Smooth muscle cell (in vitro differentiated cells): ENCODE measurements at regions not wholly inside any gene's neighbourhood (a gene's known extent, or its start where the extent isn't known, plus 50 kb on each side); places are given as distances from the start of the nearest gene placed in this dataset.

Experiments used
- DNase-seq: peaks from one replicate; lab custom pipeline; 2025; ENCODE audit not compliant: unreplicated experiment; lab: John Stamatoyannopoulos, UW
- H2AFZ ChIP-seq: fragments of 200-600 bp; sonication (generic); 2 replicates; pipeline ENCODE4 v1.6.0; 2016; ENCODE audit warnings: antibody characterized with exemption, low read depth, mild to moderate bottlenecking
- H3F3A ChIP-seq: fragments of 200-600 bp; sonication (generic); 2 replicates; pipeline ENCODE4 v1.6.0; 2017; ENCODE audit warnings: antibody characterized with exemption, low read depth
- H3K27ac ChIP-seq: fragments of 200-600 bp; sonication (generic); 2 replicates; pipeline ENCODE4 v1.5.1; 2016; ENCODE audit warnings: low read depth, mild to moderate bottlenecking
- H3K27me3 ChIP-seq: fragments of 200-600 bp; sonication (generic); 2 replicates; pipeline ENCODE4 v1.6.1; 2016; ENCODE audit warnings: low read depth, mild to moderate bottlenecking
- H3K36me3 ChIP-seq: fragments of 200-600 bp; sonication (generic); 2 replicates; pipeline ENCODE4 v1.5.1; 2016; ENCODE audit warnings: low read depth
- H3K4me1 ChIP-seq: fragments of 200-600 bp; sonication (generic); 2 replicates; pipeline ENCODE4 v1.5.1; 2016; ENCODE audit warnings: low read depth
- H3K4me2 ChIP-seq: fragments of 200-600 bp; sonication (generic); 2 replicates; pipeline ENCODE4 v1.6.0; 2016; ENCODE audit warnings: mild to moderate bottlenecking
- H3K4me3 ChIP-seq: fragments of 200-600 bp; sonication (generic); 2 replicates; pipeline ENCODE4 v1.5.1; 2016; ENCODE audit warnings: mild to moderate bottlenecking
- H3K79me2 ChIP-seq: fragments of 200-600 bp; sonication (generic); 2 replicates; pipeline ENCODE4 v1.6.0; 2016; ENCODE audit warnings: low read depth, mild to moderate bottlenecking
- H3K9ac ChIP-seq: fragments of 200-600 bp; sonication (generic); 2 replicates; pipeline ENCODE4 v1.6.0; 2016; ENCODE audit warnings: low read depth
- H3K9me3 ChIP-seq: fragments of 200-600 bp; sonication (generic); replicated peaks from 2 replicates; pipeline ENCODE4 v1.5.1; 2016; ENCODE audit warnings: low read depth
- H4K20me1 ChIP-seq: fragments of 200-600 bp; sonication (generic); 2 replicates; pipeline ENCODE4 v1.6.0; 2016; ENCODE audit warnings: low read depth
- CTCF ChIP-seq: fragments of 200-600 bp; sonication (generic); IDR thresholded peaks from 2 replicates; pipeline ENCODE4 v1.5.1; 2017; ENCODE audit warnings: borderline replicate concordance, mild to moderate bottlenecking, antibody characterized with exemption; ENCODE audit not compliant: insufficient read depth, poor library complexity, severe bottlenecking
- WGBS: methylation state at CpG from one replicate; pipeline ENCODE4 v1.1.7; 2016; ENCODE audit warnings: low lambda C conversion rate; 5-methylcytosine and 5-hydroxymethylcytosine counted together

GRCh38 chr16:26666486-26666885, 400.2 kb upstream of the C16orf82 start:
- no peaks in the 10 kb centered on the region for H3F3A ChIP-seq
- no peak for DNase-seq
- H3K27me3 ChIP-seq = no peaks in the 10 kb centered on the region
- no peaks in the 10 kb centered on the region for H3K79me2 ChIP-seq
- H3K4me1 ChIP-seq = peaks cover 12% of the 10 kb centered on the region
- H2AFZ ChIP-seq = no peak overlapping the region
- no peaks in the 10 kb centered on the region for H4K20me1 ChIP-seq
- no peaks in the 10 kb centered on the region for H3K36me3 ChIP-seq
- 70% methylated on average over 2 of the region's 2 CpGs for WGBS
- no peak overlapping the region for H3K27ac ChIP-seq
- no peak for TF ChIP-seq CTCF
- no peaks in the 10 kb centered on the region for H3K9me3 ChIP-seq
- H3K9ac ChIP-seq = no peak overlapping the region
- H3K4me3 ChIP-seq = no peak overlapping the region
- H3K4me2 ChIP-seq = no peak overlapping the region

GRCh38 chr16:26667307-26667706, 399.4 kb upstream of the C16orf82 start:
- H3K27ac ChIP-seq = no peak overlapping the region
- H3K79me2 ChIP-seq = no peaks in the 10 kb centered on the region
- peaks cover 12% of the 10 kb centered on the region for H3K4me1 ChIP-seq
- DNase-seq = no peak
- WGBS = 86% methylated on average over 12 of the region's 12 CpGs
- no peak overlapping the region for H3K4me2 ChIP-seq
- TF ChIP-seq CTCF = no peak
- no peaks in the 10 kb centered on the region for H3K36me3 ChIP-seq
- no peaks in the 10 kb centered on the region for H3K9me3 ChIP-seq
- H3K27me3 ChIP-seq = no peaks in the 10 kb centered on the region
- no peak overlapping the region for H3K4me3 ChIP-seq
- no peak overlapping the region for H2AFZ ChIP-seq
- no peaks in the 10 kb centered on the region for H4K20me1 ChIP-seq
- no peaks in the 10 kb centered on the region for H3F3A ChIP-seq
- no peak overlapping the region for H3K9ac ChIP-seq

- no peak overlapping the region for H3K9ac ChIP-seq
- no peak for DNase-seq
- no peaks in the 10 kb centered on the region for H3F3A ChIP-seq
- no peaks in the 10 kb centered on the region for H3K27me3 ChIP-seq
- no peak for TF ChIP-seq CTCF
- peaks cover 12% of the 10 kb centered on the region for H3K4me1 ChIP-seq
- no peaks in the 10 kb centered on the region for H3K9me3 ChIP-seq
- H3K36me3 ChIP-seq = no peaks in the 10 kb centered on the region
- H3K4me3 ChIP-seq = no peak overlapping the region
- no peak overlapping the region for H3K27ac ChIP-seq
- no peaks in the 10 kb centered on the region for H3K79me2 ChIP-seq
- H4K20me1 ChIP-seq = no peaks in the 10 kb centered on the region
- WGBS = 27% methylated on average over 8 of the region's 8 CpGs
- H3K4me2 ChIP-seq = no peak overlapping the region
- no peak overlapping the region for H2AFZ ChIP-seq
These were observed 398.7 kb upstream of the C16orf82 start for GRCh38 chr16:26668026-26668425.

GRCh38 chr16:26672206-26672605, 394.5 kb upstream of the C16orf82 start:
- no peak for TF ChIP-seq CTCF
- 59% methylated on average over 6 of the region's 6 CpGs for WGBS
- Histone ChIP-seq H3K4me2 (no peak overlapping the region), H3F3A (no peaks in the 10 kb centered on the region), H3K27ac (no peak overlapping the region), H3K27me3 (no peaks in the 10 kb centered on the region), H3K79me2 (no peaks in the 10 kb centered on the region), H3K9me3 (no peaks in the 10 kb centered on the region), H3K36me3 (no peaks in the 10 kb centered on the region), H3K4me1 (peaks cover 6% of the 10 kb centered on the region), H3K4me3 (no peak overlapping the region), H3K9ac (no peak overlapping the region), H2AFZ (no peak overlapping the region), H4K20me1 (no peaks in the 10 kb centered on the region)
- no peak for DNase-seq
